ENCODE measurements at regions not wholly inside any gene's neighbourhood (a gene's known extent, or its start where the extent isn't known, plus 50 kb on each side); places are given as distances from the start of the nearest gene placed in this dataset.

DNA sequence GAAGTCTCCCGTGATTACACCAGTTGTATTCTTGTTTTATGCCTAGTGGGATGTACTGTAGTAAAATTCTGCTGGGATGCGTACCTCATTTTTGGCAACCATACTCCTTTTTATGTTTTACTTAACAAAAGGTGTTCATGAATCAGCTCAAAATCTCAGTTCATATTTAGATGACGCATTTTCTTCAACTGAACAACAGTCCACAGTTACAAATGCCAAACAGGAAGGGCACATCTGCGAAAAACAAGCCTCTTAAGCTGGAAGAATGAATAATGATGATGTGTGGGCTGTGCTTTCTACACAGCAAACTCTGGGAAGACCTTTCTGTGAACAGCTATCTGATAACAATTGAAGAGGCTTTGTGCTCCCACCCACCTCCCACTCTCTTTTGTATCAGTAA is 68.4 kb upstream of the NRBF2 start:
- TF ChIP-seq, protein P1, sequence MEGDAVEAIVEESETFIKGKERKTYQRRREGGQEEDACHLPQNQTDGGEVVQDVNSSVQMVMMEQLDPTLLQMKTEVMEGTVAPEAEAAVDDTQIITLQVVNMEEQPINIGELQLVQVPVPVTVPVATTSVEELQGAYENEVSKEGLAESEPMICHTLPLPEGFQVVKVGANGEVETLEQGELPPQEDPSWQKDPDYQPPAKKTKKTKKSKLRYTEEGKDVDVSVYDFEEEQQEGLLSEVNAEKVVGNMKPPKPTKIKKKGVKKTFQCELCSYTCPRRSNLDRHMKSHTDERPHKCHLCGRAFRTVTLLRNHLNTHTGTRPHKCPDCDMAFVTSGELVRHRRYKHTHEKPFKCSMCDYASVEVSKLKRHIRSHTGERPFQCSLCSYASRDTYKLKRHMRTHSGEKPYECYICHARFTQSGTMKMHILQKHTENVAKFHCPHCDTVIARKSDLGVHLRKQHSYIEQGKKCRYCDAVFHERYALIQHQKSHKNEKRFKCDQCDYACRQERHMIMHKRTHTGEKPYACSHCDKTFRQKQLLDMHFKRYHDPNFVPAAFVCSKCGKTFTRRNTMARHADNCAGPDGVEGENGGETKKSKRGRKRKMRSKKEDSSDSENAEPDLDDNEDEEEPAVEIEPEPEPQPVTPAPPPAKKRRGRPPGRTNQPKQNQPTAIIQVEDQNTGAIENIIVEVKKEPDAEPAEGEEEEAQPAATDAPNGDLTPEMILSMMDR (IDR thresholded peaks at IDR 0.05) = no peak
- no peak for TF ChIP-seq EP300 (IDR thresholded peaks at IDR 0.05)

All from tibial nerve (tissue), 4 donors.